HG02852 (cell line): ENCODE measurements at regions not wholly inside any gene's neighbourhood (a gene's known extent, or its start where the extent isn't known, plus 50 kb on each side); places are given as distances from the start of the nearest gene placed in this dataset.
A peak's percentile ranks its signal among the peaks of the same experiment; 100 is the strongest.
"Not testable (repeated sequence)": the region's sequence is repeated elsewhere in the genome, so short reads cannot be mapped to it uniquely, and the experiment has no call there.

Source experiments
- ATAC-seq: cut with Tn5 transposase; IDR thresholded peaks from one replicate; pipeline ENCODE4 v1.9.1; 2021; ENCODE audit warnings: mild to moderate bottlenecking, moderate library complexity; ENCODE audit not compliant: unreplicated experiment

- ATAC-seq = no peak
Measured at GRCh38 chr4:152200511-152201333, 335.2 kb downstream of the FBXW7 start.

- ATAC-seq = no peak
Measured at GRCh38 chr4:152197211-152197610, 338.7 kb downstream of the FBXW7 start.

- ATAC-seq = no peak
Measured at GRCh38 chr4:152195888-152196287, 340.0 kb downstream of the FBXW7 start.

GRCh38 chr4:152193059-152193458 is 342.8 kb downstream of the FBXW7 start:
- ATAC-seq = no peak

- no peak for ATAC-seq
Measured at GRCh38 chr4:152190907-152191306, 345.0 kb downstream of the FBXW7 start.

- ATAC-seq = peak; percentile 78
Measured at GRCh38 chr4:152189451-152190179, 346.3 kb downstream of the FBXW7 start.

- no peak for ATAC-seq
Measured at GRCh38 chr4:152188801-152189200, 347.1 kb downstream of the FBXW7 start.

GRCh38 chr4:152187693-152188092 is 348.2 kb downstream of the FBXW7 start:
- no peak for ATAC-seq

- no peak for ATAC-seq
Measured at GRCh38 chr4:152185786-152186550, 349.9 kb downstream of the FBXW7 start.

- no peak for ATAC-seq
Measured at GRCh38 chr4:152181150-152181549, 354.7 kb downstream of the FBXW7 start.

GRCh38 chr4:152180369-152180768 is 355.5 kb downstream of the FBXW7 start:
- ATAC-seq = no peak

- not testable (repeated sequence) for ATAC-seq
Measured at GRCh38 chr4:152177538-152177937, 358.4 kb downstream of the FBXW7 start.

- ATAC-seq = no peak
Measured at GRCh38 chr4:152176627-152177214, 359.2 kb downstream of the FBXW7 start.

- no peak for ATAC-seq
Measured at GRCh38 chr4:152175586-152175985, 360.3 kb downstream of the FBXW7 start.

GRCh38 chr4:152172146-152172545 is 363.7 kb downstream of the FBXW7 start:
- ATAC-seq = no peak

GRCh38 chr4:152171556-152171955 is 364.3 kb downstream of the FBXW7 start:
- ATAC-seq = no peak

GRCh38 chr4:152169683-152170082 is 366.2 kb downstream of the FBXW7 start:
- no peak for ATAC-seq

- ATAC-seq = no peak
Measured at GRCh38 chr4:152168987-152169616, 366.8 kb downstream of the FBXW7 start.

GRCh38 chr4:152166567-152166966 is 369.3 kb downstream of the FBXW7 start:
- no peak for ATAC-seq

GRCh38 chr4:152165846-152166245 is 370.0 kb downstream of the FBXW7 start:
- no peak for ATAC-seq

GRCh38 chr4:152165146-152165545 is 370.7 kb downstream of the FBXW7 start:
- no peak for ATAC-seq
